ENCODE measurements at regions not wholly inside any gene's neighbourhood (a gene's known extent, or its start where the extent isn't known, plus 50 kb on each side); places are given as distances from the start of the nearest gene placed in this dataset.

- no peak for DNase-seq (ENCODE audit: low read depth)
Measured at GRCh38 chr1:25001125-25001915, 71.2 kb upstream of the RUNX3 start.

- DNase-seq (ENCODE audit: low read depth): no peak
Measured at GRCh38 chr1:24999906-25000305, 69.8 kb upstream of the RUNX3 start.

- DNase-seq (ENCODE audit: low read depth): no peak
Measured at GRCh38 chr1:24999426-24999825, 69.3 kb upstream of the RUNX3 start.

- DNase-seq (ENCODE audit: low read depth): no peak
Measured at GRCh38 chr1:24998563-24999245, 68.6 kb upstream of the RUNX3 start.

- no peak for DNase-seq (ENCODE audit: low read depth)
Measured at GRCh38 chr1:24996983-24997893, 67.2 kb upstream of the RUNX3 start.

- no peak for DNase-seq (ENCODE audit: low read depth)
Measured at GRCh38 chr1:24996456-24996855, 66.4 kb upstream of the RUNX3 start.

- DNase-seq (ENCODE audit: low read depth): no peak
Measured at GRCh38 chr1:24995661-24996060, 65.6 kb upstream of the RUNX3 start.

GRCh38 chr1:24995140-24995539 lies 65.1 kb upstream of the RUNX3 start:
- no peak for DNase-seq (ENCODE audit: low read depth)

GRCh38 chr1:24993871-24994580 lies 64.0 kb upstream of the RUNX3 start:
- DNase-seq (ENCODE audit: low read depth): no peak

- no peak for DNase-seq (ENCODE audit: low read depth)
Measured at GRCh38 chr1:24992761-24993211, 62.7 kb upstream of the RUNX3 start.

GRCh38 chr1:24992124-24992760 lies 62.2 kb upstream of the RUNX3 start:
- DNase-seq (ENCODE audit: low read depth): no peak

GRCh38 chr1:24991697-24992096 lies 61.6 kb upstream of the RUNX3 start:
- no peak for DNase-seq (ENCODE audit: low read depth)

GRCh38 chr1:24990779-24991641 lies 60.9 kb upstream of the RUNX3 start:
- no peak for DNase-seq (ENCODE audit: low read depth)

GRCh38 chr1:24990136-24990535 lies 60.1 kb upstream of the RUNX3 start:
- no peak for DNase-seq (ENCODE audit: low read depth)

- DNase-seq (ENCODE audit: low read depth): no peak
Measured at GRCh38 chr1:24989082-24989481, 59.0 kb upstream of the RUNX3 start.

GRCh38 chr1:24988558-24988912 lies 58.5 kb upstream of the RUNX3 start:
- no peak for DNase-seq (ENCODE audit: low read depth)

- DNase-seq (ENCODE audit: low read depth): no peak
Measured at GRCh38 chr1:24987875-24988557, 57.9 kb upstream of the RUNX3 start.

GRCh38 chr1:24987424-24987823 lies 57.3 kb upstream of the RUNX3 start:
- no peak for DNase-seq (ENCODE audit: low read depth)

GRCh38 chr1:24986372-24986965 lies 56.4 kb upstream of the RUNX3 start:
- no peak for DNase-seq (ENCODE audit: low read depth)
